GM21447 (cell line): ENCODE measurements at regions not wholly inside any gene's neighbourhood (a gene's known extent, or its start where the extent isn't known, plus 50 kb on each side); places are given as distances from the start of the nearest gene placed in this dataset.
A peak's percentile ranks its signal among the peaks of the same experiment; 100 is the strongest.
"Not testable (repeated sequence)": the region's sequence is repeated elsewhere in the genome, so short reads cannot be mapped to it uniquely, and the experiment has no call there.

ENCODE experiments used
- ATAC-seq: cut with Tn5 transposase; IDR thresholded peaks from one replicate; pipeline ENCODE4 v1.9.1; 2021; ENCODE audit not compliant: unreplicated experiment

DNA sequence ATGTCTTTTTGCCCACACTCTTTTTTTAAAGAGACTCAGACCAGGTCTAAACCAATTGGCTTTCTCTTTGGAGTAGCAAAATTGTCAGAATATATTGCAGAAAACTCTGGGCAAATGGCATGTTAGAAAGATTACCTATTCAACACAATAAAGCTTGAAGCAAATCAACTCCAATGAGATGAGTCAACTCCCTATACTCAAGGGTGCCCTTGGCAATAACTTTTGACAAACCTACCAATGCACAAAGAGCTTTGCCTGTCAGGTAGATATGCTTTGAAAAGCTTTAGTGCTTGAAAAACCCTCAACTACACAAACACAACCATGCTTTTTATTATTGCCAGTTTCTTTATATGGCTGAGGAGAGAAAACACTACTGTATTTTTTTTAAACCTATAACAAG is 137.7 kb upstream of the GRM7 start:
- no peak for ATAC-seq

GRCh38 chr3:6726811-6727210 is 134.1 kb upstream of the GRM7 start:
- ATAC-seq = no peak

DNA sequence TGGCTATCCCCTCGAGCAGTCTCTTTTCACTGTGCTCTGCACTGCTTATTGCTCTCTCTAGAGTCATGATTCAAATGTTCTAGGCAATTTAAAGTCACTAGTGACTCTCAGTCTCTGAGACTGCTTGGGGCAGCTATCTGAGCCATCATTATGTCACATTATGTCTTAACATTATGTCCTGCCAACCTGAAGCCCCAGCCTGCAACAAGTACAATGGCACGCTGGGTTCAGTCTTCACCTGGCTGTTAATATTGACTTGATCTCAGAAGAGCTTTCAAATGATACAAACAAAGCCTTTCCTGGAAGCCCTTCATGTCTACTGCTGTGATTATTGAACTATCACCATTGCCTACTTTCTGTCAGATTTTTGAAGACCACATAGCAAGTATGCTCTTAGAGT is 128.1 kb upstream of the GRM7 start:
- no peak for ATAC-seq

DNA sequence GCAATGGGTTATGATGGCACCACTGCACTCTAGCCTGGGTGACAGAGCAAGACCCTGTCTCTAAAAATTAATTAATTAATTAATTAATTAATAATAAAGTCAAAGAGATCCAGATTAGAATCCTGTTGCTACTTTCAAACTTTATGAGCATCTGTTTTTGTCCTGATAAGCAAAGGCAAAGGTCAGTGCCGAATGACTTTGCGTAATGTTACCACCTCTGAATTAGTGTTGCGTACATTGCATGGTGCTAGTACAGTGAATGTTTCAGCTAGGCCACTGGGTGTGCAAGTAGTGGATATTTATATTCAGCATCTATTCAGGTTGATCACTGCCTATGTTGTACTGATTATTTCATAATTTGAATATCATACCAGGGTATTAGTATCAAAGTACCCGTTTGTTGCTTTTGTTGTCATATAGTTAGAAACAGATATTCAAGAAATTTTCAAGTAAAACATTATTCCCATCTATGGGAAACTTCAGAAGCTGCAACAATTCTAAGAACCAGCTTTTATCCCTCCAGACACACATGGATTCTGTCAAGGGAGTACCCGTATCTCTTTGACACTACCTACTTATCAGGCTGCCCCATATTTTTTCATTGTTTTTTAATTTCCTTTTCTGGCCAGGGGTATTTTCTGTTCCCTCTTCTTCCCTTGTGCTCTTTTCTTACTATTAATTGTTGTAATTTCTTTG is 127.1 kb upstream of the GRM7 start:
- no peak for ATAC-seq

- no peak for ATAC-seq
These were observed 126.5 kb upstream of the GRM7 start for GRCh38 chr3:6734395-6734746.

- no peak for ATAC-seq
These were observed 123.9 kb upstream of the GRM7 start for GRCh38 chr3:6736836-6737629.

DNA sequence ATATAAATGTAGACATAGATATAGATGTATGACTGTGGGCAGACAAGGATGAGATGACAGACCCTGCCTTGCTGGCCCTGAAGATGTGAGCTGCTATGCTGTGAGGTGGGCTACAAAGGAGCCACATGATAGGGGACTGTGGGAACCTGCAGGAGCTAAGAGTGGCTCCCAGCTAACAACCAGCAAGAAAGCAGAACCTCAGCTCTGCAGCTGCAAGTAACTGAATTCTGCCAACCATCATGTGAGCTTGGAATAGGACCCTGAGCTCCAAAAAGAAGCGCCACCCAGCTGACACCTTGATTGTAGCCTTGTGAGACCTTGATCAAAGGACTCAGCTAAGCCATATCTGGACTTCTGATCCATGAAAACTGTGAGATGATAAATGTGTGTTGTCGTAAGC is 123.3 kb upstream of the GRM7 start:
- no peak for ATAC-seq

DNA sequence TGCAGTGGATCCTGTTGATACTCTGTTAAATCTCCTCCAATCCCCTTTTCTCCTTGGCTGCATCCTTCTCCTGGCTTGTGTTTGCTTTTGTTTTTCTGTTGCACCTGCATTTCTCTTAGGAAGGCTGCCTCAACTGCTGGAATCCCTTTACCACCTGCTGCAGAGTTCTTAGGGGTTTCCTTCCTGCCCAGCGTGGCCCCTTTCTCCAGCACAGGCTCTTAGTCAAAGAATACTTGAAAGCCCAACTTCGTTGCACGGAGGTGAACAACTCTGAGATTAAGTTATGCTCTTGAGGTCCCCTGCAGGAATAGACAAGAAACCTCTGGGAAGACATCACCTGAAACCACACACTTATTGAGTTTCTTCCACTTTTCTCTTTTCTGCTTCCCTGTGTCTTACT is 121.6 kb upstream of the GRM7 start:
- no peak for ATAC-seq

GRCh38 chr3:6743067-6743720 is 117.7 kb upstream of the GRM7 start:
- no peak for ATAC-seq

- no peak for ATAC-seq
These were observed 114.5 kb upstream of the GRM7 start for GRCh38 chr3:6746443-6746842.

GRCh38 chr3:6747017-6747416 is 113.9 kb upstream of the GRM7 start:
- ATAC-seq = no peak

- ATAC-seq = no peak
These were observed 110.1 kb upstream of the GRM7 start for GRCh38 chr3:6750782-6751181.

DNA sequence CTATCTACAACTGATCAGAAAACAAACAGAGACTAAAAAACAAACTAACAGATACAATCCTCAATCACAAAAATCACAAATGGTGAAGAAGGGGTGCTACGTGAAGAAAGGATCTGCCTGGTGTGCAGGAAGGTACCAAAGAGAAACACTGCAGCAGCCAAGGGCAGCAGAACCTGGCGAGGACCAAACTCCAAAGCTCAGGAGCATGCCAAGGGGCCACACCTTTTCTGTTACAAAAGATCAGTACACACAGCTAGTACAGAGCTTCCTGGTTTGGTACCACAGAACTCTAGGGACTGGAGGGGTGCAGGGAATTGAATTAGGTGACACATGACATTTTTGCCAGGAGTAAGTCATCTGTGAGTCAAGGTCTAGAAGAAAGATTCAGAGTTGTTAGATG is 107.4 kb upstream of the GRM7 start:
- ATAC-seq = no peak

DNA sequence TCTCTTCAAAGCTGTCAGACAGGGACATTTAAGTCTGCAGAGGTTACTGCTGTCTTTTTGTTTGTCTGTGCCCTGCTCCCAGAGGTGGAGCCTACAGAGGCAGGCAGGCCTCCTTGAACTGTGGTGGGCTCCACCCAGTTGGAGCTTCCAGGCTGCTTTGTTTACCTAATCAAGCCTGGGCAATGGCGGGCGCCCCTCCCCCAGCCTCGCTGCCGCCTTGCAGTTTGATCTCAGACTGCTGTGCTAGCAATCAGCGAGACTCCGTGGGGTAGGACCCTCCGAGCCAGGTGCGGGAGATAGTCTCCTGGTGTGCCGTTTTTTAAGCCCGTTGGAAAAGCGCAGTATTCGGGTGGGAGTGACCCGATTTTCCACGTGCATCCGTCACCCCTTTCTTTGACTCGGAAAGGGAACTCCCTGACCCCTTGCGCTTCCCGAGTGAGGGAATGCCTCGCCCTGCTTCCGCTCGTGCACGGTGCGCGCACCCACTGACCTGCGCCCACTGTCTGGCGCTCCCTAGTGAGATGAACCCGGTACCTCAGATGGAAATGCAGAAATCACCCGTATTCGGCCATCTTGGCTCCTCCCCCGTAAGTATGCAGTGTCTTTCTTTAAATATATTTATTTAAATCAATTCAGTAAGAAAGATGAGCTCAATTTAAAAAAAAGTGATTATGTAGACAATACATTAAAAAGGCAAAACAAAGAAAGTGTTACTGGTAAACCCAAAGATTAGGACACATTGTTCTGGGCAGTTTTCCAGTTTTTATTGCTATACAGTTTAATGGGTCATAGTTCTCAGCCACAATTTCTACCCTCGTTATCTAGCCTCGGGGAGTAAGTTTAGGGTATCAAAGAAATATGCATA is 91.2 kb upstream of the GRM7 start:
- not testable (repeated sequence) for ATAC-seq

- ATAC-seq = no peak
These were observed 90.6 kb upstream of the GRM7 start for GRCh38 chr3:6770397-6770690.

DNA sequence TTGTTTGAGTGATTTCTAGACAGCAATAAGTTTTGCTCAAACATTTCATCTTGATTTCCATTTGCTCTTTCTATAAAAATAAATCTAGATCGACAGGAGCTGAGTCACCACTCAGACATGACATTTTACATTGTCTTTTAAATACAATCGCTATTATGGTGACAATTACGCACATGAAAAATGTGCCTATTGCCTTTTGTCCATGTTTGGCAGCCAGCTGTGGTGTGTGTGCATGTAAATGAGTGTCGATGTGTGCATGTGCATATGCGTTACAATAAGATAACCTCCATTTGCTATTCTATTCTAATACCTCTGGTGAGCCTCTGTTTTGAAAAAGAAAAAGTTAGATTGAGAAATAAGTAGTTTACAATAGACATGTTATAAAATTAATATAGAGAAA is 89.7 kb upstream of the GRM7 start:
- ATAC-seq = no peak

DNA sequence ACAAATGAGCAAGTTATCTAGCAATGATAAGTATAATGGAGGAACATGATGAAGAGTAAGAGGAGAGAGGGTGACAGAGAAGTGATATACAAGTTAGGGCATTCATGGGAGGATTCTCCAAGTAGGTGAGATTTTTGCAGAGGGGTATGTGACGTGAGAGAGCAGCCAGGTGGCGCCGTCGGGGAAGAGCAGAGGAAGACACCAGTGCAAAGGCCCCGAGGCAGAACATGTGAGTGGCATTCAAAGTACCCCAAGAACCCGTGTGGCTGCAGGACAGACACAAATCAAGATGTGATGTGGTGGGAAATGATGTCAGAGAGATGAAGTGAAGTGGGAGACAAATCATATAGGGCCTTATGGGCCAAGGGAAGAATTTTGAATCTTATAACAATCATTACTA is 81.8 kb upstream of the GRM7 start:
- ATAC-seq = no peak

DNA sequence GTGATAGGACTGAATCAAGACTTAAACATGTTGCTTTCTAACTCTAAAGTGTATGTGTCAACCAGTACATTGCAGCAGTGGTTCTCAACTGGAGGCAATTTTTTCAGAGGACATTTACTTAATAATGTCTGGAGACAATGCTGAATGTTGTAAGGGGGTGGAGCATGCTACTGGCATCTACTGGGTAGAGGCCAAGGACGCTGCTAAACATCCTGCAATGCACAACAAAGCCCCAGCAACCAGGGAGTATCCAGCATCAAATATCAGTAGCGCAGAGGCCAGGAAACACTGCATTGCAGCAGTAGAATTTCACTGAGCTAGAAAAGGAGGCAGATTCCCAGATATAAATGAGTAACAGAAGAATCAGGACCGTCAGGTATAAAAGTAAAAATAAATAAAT is 79.8 kb upstream of the GRM7 start:
- ATAC-seq = no peak

DNA sequence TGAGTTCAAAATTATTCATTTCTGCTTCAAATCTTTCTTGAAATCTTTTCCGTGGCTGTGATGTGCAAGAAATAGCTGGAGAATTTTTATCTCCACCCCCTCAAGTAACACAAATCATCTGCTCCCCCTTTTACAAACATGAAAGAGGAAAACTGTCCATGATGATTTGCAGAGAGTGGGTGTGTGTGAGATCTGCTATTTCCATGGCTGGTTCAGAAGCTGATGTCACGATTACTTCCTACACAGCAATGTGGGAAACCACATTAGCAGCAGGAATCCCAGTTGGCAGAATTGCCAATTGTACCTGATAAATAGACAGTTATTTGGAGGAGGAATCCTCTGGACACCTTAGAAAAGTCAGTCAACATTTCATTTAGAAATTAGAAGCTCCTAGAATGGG is 75.2 kb upstream of the GRM7 start:
- ATAC-seq = no peak

DNA sequence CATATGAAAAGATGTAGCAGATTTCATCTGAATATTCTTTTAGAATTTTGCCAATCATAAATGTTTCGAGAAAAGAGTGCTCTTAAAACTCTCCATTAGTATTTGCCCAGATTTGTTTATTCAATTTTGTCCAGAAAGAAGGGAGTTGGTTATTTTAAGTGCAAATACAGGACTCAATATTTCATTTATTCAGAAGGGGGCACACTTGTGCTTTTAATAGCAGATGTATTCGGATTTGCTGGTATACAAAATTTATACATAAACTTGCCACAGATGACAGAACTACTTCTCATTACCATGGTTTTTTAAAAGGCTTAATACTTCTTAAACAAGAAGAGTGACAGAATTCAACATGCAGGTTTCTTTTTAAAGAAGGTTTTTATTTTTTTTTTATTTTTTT is 69.8 kb upstream of the GRM7 start:
- no peak for ATAC-seq

GRCh38 chr3:6799264-6799915 is 61.5 kb upstream of the GRM7 start:
- peak; percentile 90 for ATAC-seq
